HG03135 (cell line): ENCODE measurements at regions not wholly inside any gene's neighbourhood (a gene's known extent, or its start where the extent isn't known, plus 50 kb on each side); places are given as distances from the start of the nearest gene placed in this dataset.
A peak's percentile ranks its signal among the peaks of the same experiment; 100 is the strongest.

Experiments
- ATAC-seq: cut with Tn5 transposase; IDR thresholded peaks from one replicate; pipeline ENCODE4 v1.9.1; 2021; ENCODE audit warnings: mild to moderate bottlenecking, moderate library complexity; ENCODE audit not compliant: unreplicated experiment

- no peak for ATAC-seq
Observed at GRCh38 chr7:135831455-135832195, 83.0 kb upstream of the FAM180A start.

GRCh38 chr7:135828604-135829003, 80.0 kb upstream of the FAM180A start:
- ATAC-seq: no peak

- ATAC-seq: no peak
Observed at GRCh38 chr7:135827391-135827790, 78.8 kb upstream of the FAM180A start.

- ATAC-seq: no peak
Observed at GRCh38 chr7:135825406-135825805, 76.8 kb upstream of the FAM180A start.

GRCh38 chr7:135822376-135822775, 73.8 kb upstream of the FAM180A start:
- ATAC-seq: no peak

GRCh38 chr7:135817583-135817982, 69.0 kb upstream of the FAM180A start:
- no peak for ATAC-seq

- no peak for ATAC-seq
Observed at GRCh38 chr7:135815033-135815432, 66.4 kb upstream of the FAM180A start.

- ATAC-seq: no peak
Observed at GRCh38 chr7:135812148-135812547, 63.5 kb upstream of the FAM180A start.

- no peak for ATAC-seq
Observed at GRCh38 chr7:135811506-135811905, 62.9 kb upstream of the FAM180A start.

- ATAC-seq: no peak
Observed at GRCh38 chr7:135808206-135808605, 59.6 kb upstream of the FAM180A start.

GRCh38 chr7:135803143-135803542, 54.5 kb upstream of the FAM180A start:
- ATAC-seq: no peak

GRCh38 chr7:135802697-135803096, 54.1 kb upstream of the FAM180A start:
- ATAC-seq: no peak

- ATAC-seq: no peak
Observed at GRCh38 chr7:135801877-135802276, 53.3 kb upstream of the FAM180A start.

- peak; percentile 60 for ATAC-seq
Observed at GRCh38 chr7:135801045-135801693, 52.6 kb upstream of the FAM180A start.

- ATAC-seq: no peak
Observed at GRCh38 chr7:135800560-135800959, 51.9 kb upstream of the FAM180A start.

GRCh38 chr7:135799881-135800280, 51.3 kb upstream of the FAM180A start:
- no peak for ATAC-seq
